ENCODE measurements at regions not wholly inside any gene's neighbourhood (a gene's known extent, or its start where the extent isn't known, plus 50 kb on each side); places are given as distances from the start of the nearest gene placed in this dataset.

GRCh38 chr15:96117270-96117669 lies 213.2 kb upstream of the NR2F2 start:
- no peaks in the 10 kb centered on the region for H3K9me3 Mint-ChIP-seq
- no peak for DNase-seq
- no peaks in the 10 kb centered on the region for H3K36me3 Mint-ChIP-seq
- no peak overlapping the region for H3K4me3 Mint-ChIP-seq
- no peaks in the 10 kb centered on the region for H3K4me1 Mint-ChIP-seq
- H3K27ac Mint-ChIP-seq = no peak overlapping the region
- peaks cover 6 to 9% (median 7%) of the 10 kb centered on the region in 3 donors for H3K27me3 Mint-ChIP-seq (ENCODE audit: low read depth in 3 of 3)

GRCh38 chr15:96119734-96120133 lies 210.8 kb upstream of the NR2F2 start:
- no peak overlapping the region for H3K27ac Mint-ChIP-seq
- no peaks in the 10 kb centered on the region for H3K36me3 Mint-ChIP-seq
- H3K27me3 Mint-ChIP-seq (ENCODE audit: low read depth in 3 of 3) = peaks cover 2 to 6% (median 6%) of the 10 kb centered on the region in 3 donors
- no peak for DNase-seq
- H3K4me1 Mint-ChIP-seq = no peaks in the 10 kb centered on the region
- no peak overlapping the region for H3K4me3 Mint-ChIP-seq
- H3K9me3 Mint-ChIP-seq = no peaks in the 10 kb centered on the region

DNA sequence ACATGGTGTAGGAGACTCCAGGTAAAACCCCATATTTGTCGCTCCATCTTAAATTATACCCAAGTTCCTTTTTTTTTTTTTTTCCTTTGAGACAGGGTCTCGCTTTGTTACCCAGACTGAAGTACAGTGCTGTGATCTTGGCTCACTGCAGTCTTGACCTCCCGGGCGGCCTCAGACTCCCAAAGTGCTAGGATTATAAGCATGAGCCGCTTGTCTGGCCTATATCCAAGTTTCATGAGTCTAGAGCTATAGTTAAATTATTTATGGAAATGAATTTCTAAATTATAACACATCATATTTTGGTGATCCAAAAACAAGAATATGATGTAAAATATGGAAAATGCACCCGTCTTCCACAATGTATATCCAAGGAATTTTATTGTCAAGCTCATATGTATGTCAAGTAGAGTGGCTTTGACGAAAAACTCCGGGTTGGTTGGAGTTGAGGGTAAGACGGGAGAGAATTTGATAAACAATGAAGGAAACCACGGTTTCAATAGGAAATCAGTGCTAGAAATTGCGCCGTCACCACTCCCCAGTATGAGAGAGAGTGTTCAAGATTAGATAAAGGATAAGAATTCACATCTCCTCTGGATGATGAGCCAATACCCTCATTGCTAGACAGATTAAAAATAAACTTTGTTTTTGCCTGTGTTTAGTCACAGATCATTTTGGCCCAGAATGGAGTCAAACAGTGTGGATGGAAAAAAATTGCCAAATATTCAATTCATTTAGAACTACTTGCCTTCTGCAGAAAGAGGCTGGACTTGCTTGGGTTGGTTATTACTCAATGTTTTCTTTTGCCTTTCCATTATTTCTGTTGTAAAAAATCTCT lies 209.2 kb upstream of the NR2F2 start:
- no peak for DNase-seq
- Mint-ChIP-seq H3K27ac (no peak overlapping the region), H3K4me1 (no peaks in the 10 kb centered on the region), H3K27me3 (ENCODE audit: low read depth in 3 of 3) (peaks cover 0 to 5% (median 4%) of the 10 kb centered on the region in 3 donors), H3K36me3 (no peaks in the 10 kb centered on the region), H3K4me3 (no peak overlapping the region), H3K9me3 (no peaks in the 10 kb centered on the region)

DNA sequence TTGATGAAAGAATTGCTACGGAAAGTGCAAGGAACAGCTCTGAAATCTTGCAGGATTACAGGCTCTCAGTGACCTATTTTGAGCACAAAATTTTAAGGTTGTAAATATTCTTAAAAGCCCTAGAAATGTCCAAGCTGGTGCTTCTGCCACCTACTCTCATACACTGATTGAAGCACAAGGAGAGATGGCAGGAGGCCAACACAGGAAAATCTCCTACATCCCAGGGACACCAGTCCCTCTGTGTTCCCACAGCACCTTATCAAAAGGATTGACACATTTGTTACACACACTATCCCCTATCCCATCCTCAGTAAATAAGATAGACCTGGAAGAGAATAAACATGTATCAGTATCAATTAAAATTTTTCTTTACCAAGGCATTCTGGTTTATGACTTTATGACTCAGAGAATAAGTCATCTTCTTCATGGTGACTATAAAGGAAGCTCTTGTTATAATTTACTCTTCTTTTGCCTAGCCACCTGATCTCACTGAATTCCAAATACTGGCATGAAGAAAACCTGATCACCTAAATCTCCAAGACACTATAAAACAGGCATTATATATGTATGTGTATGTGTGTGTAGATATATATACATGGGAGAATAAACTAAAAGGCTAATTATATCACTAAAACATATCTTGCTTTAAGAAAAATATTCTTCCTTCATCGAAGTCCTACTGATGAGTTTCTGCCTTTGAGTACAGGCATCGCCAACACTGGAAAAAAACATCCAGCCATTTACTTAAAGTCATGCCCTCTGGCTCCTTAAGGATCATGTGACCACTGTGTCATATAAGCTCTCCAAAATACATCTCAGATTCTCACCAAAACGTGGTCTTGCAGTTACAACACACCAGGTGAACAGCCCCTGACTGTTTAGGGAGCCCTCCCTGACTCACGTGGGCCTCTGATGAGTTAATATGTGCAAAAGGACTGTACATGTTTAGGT lies 208.1 kb upstream of the NR2F2 start:
- Mint-ChIP-seq H3K27ac (no peak overlapping the region), H3K4me3 (no peak overlapping the region), H3K36me3 (no peaks in the 10 kb centered on the region), H3K27me3 (ENCODE audit: low read depth in 3 of 3) (peaks cover 4 to 6% (median 6%) of the 10 kb centered on the region in 3 donors), H3K9me3 (no peaks in the 10 kb centered on the region), H3K4me1 (no peaks in the 10 kb centered on the region)
- DNase-seq = no peak

GRCh38 chr15:96123028-96123400 lies 207.5 kb upstream of the NR2F2 start:
- Mint-ChIP-seq H3K27me3 (ENCODE audit: low read depth in 3 of 3) (peaks cover 4 to 8% (median 6%) of the 10 kb centered on the region in 3 donors), H3K36me3 (no peaks in the 10 kb centered on the region), H3K27ac (no peak overlapping the region), H3K4me3 (no peak overlapping the region), H3K9me3 (no peaks in the 10 kb centered on the region), H3K4me1 (no peaks in the 10 kb centered on the region)
- no peak for DNase-seq

GRCh38 chr15:96123630-96124187 lies 206.8 kb upstream of the NR2F2 start:
- H3K4me3 Mint-ChIP-seq = no peak overlapping the region
- H3K36me3 Mint-ChIP-seq = no peaks in the 10 kb centered on the region
- no peak for DNase-seq
- no peaks in the 10 kb centered on the region for H3K4me1 Mint-ChIP-seq
- no peaks in the 10 kb centered on the region for H3K9me3 Mint-ChIP-seq
- peaks cover 4 to 12% (median 6%) of the 10 kb centered on the region in 3 donors for H3K27me3 Mint-ChIP-seq (ENCODE audit: low read depth in 3 of 3)
- H3K27ac Mint-ChIP-seq = no peak overlapping the region

GRCh38 chr15:96124436-96124835 lies 206.1 kb upstream of the NR2F2 start:
- DNase-seq = no peak
- Mint-ChIP-seq H3K4me3 (no peak overlapping the region), H3K9me3 (no peaks in the 10 kb centered on the region), H3K27ac (no peak overlapping the region), H3K36me3 (no peaks in the 10 kb centered on the region), H3K4me1 (no peaks in the 10 kb centered on the region), H3K27me3 (ENCODE audit: low read depth in 3 of 3) (peaks cover 4 to 12% (median 6%) of the 10 kb centered on the region in 3 donors)

DNA sequence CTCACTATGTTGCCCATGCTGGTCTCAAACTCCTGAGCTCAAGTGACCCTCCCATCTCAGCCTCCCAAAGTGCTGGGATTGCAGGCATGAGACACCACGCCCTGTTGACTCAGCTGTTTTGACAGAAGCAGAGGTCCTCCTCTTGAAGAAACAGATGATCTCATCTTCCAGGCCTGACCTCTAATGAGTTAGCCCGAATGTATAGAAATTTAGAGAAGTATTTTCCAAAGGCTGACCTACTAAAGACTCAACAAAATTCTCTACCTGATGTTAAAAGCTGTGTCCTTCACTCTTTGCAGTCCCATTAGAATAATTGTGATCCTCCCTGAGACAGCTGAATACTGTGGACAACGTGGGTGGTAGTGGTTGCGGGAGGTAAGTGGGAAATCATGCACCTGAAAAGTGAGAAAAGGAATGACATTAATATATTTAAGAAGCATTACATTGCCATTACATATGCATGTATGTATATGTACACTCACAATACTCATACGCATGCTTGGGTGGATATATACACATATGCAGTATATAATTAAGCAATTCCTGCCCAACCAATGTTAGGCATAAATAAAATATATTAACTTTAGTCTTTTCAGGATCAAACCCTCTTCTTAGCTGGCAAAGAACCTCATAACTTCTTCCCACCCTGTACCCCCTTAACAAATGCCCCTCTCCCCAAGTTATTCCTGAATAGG lies 204.6 kb upstream of the NR2F2 start:
- no peak overlapping the region for H3K27ac Mint-ChIP-seq
- DNase-seq = no peak
- H3K27me3 Mint-ChIP-seq (ENCODE audit: low read depth in 3 of 3) = peaks cover 4 to 20% (median 6%) of the 10 kb centered on the region in 3 donors
- no peak overlapping the region for H3K4me3 Mint-ChIP-seq
- no peaks in the 10 kb centered on the region for H3K36me3 Mint-ChIP-seq
- no peaks in the 10 kb centered on the region for H3K9me3 Mint-ChIP-seq
- no peaks in the 10 kb centered on the region for H3K4me1 Mint-ChIP-seq

- no peak overlapping the region for H3K4me3 Mint-ChIP-seq
- no peaks in the 10 kb centered on the region for H3K36me3 Mint-ChIP-seq
- H3K4me1 Mint-ChIP-seq = no peaks in the 10 kb centered on the region
- no peaks in the 10 kb centered on the region for H3K9me3 Mint-ChIP-seq
- H3K27me3 Mint-ChIP-seq (ENCODE audit: low read depth in 3 of 3) = peaks cover 4 to 22% (median 6%) of the 10 kb centered on the region in 3 donors
- no peak for DNase-seq
- H3K27ac Mint-ChIP-seq = no peak overlapping the region
These were observed 203.6 kb upstream of the NR2F2 start for GRCh38 chr15:96126859-96127258.

- Mint-ChIP-seq H3K9me3 (no peaks in the 10 kb centered on the region), H3K4me1 (no peaks in the 10 kb centered on the region), H3K27ac (no peak overlapping the region), H3K36me3 (no peaks in the 10 kb centered on the region), H3K27me3 (ENCODE audit: low read depth in 3 of 3) (peaks cover 2 to 28% (median 6%) of the 10 kb centered on the region in 3 donors), H3K4me3 (no peak overlapping the region)
- DNase-seq = no peak
These were observed 199.8 kb upstream of the NR2F2 start for GRCh38 chr15:96130734-96131133.

DNA sequence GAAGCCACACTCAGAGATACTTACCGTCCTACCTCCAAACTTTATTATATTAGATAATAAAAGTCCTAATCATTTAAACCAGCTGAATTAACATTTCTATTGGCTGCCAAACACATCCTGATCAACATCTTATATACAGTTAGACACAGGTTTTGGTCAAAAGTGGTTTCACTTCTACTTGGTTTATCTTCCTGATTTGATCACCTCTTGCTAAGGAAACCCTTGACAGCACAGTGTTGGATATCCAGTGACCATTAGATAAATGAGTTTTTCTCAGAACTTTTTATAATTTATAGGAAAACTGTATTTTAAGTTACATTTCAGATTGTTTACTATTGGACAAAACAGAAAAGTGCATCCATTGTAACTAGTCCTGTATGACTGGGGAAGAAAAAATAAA lies 198.4 kb upstream of the NR2F2 start:
- Mint-ChIP-seq H3K4me3 (no peak overlapping the region), H3K36me3 (peaks cover 0 to 1% (median 0%) of the 10 kb centered on the region in 3 donors), H3K27me3 (ENCODE audit: low read depth in 3 of 3) (peaks cover 2 to 24% (median 2%) of the 10 kb centered on the region in 3 donors), H3K9me3 (peaks cover 0 to under 1% (median 0%) of the 10 kb centered on the region in 6 donors), H3K27ac (no peak overlapping the region), H3K4me1 (no peaks in the 10 kb centered on the region)
- DNase-seq = no peak

- no peak for DNase-seq
- H3K4me3 Mint-ChIP-seq = no peak overlapping the region
- H3K9me3 Mint-ChIP-seq = peaks cover 0 to 2% (median 0%) of the 10 kb centered on the region in 6 donors
- peaks cover 0 to 12% (median 9%) of the 10 kb centered on the region in 3 donors for H3K27me3 Mint-ChIP-seq (ENCODE audit: low read depth in 3 of 3)
- H3K36me3 Mint-ChIP-seq = peaks cover 0 to 4% (median 0%) of the 10 kb centered on the region in 3 donors
- H3K4me1 Mint-ChIP-seq = no peaks in the 10 kb centered on the region
- no peak overlapping the region for H3K27ac Mint-ChIP-seq
These were observed 195.1 kb upstream of the NR2F2 start for GRCh38 chr15:96135166-96136093.

All from immature natural killer cell (primary cell).